HG03520 (cell line): ENCODE measurements at regions not wholly inside any gene's neighbourhood (a gene's known extent, or its start where the extent isn't known, plus 50 kb on each side); places are given as distances from the start of the nearest gene placed in this dataset.

ENCODE experiments used
- ATAC-seq: cut with Tn5 transposase; IDR thresholded peaks from one replicate; pipeline ENCODE4 v1.9.1; 2021; ENCODE audit warnings: mild to moderate bottlenecking, moderate library complexity; ENCODE audit not compliant: unreplicated experiment

- no peak for ATAC-seq
These were observed 133.7 kb downstream of the AEBP2 start for GRCh38 chr12:19572920-19573558.

GRCh38 chr12:19573866-19574265 is 134.6 kb downstream of the AEBP2 start:
- ATAC-seq, result no peak

GRCh38 chr12:19574601-19575000 is 135.3 kb downstream of the AEBP2 start:
- ATAC-seq, result no peak

- ATAC-seq, result no peak
These were observed 136.3 kb downstream of the AEBP2 start for GRCh38 chr12:19575337-19576243.

- ATAC-seq, result no peak
These were observed 137.4 kb downstream of the AEBP2 start for GRCh38 chr12:19576506-19577280.

- ATAC-seq, result no peak
These were observed 137.9 kb downstream of the AEBP2 start for GRCh38 chr12:19577281-19577530.

- ATAC-seq, result no peak
These were observed 145.4 kb downstream of the AEBP2 start for GRCh38 chr12:19584732-19585131.

GRCh38 chr12:19588951-19589350 is 149.7 kb downstream of the AEBP2 start:
- ATAC-seq, result peak; percentile 43

- ATAC-seq, result no peak
These were observed 152.7 kb downstream of the AEBP2 start for GRCh38 chr12:19591951-19592350.

GRCh38 chr12:19596434-19597166 is 157.3 kb downstream of the AEBP2 start:
- no peak for ATAC-seq

- no peak for ATAC-seq
These were observed 158.1 kb downstream of the AEBP2 start for GRCh38 chr12:19597167-19598026.

GRCh38 chr12:19605720-19606119 is 166.4 kb downstream of the AEBP2 start:
- ATAC-seq, result no peak

GRCh38 chr12:19608039-19608438 is 168.7 kb downstream of the AEBP2 start:
- no peak for ATAC-seq

- no peak for ATAC-seq
These were observed 173.8 kb downstream of the AEBP2 start for GRCh38 chr12:19613051-19613535.

- no peak for ATAC-seq
These were observed 175.5 kb downstream of the AEBP2 start for GRCh38 chr12:19614601-19615383.

GRCh38 chr12:19615384-19615725 is 176.1 kb downstream of the AEBP2 start:
- ATAC-seq, result no peak

GRCh38 chr12:19616781-19617180 is 177.5 kb downstream of the AEBP2 start:
- ATAC-seq, result no peak

GRCh38 chr12:19620222-19620621 is 180.9 kb downstream of the AEBP2 start:
- ATAC-seq, result no peak

GRCh38 chr12:19623751-19624399 is 184.6 kb downstream of the AEBP2 start:
- ATAC-seq, result no peak
